H9 (cell line): ENCODE measurements at regions not wholly inside any gene's neighbourhood (a gene's known extent, or its start where the extent isn't known, plus 50 kb on each side); places are given as distances from the start of the nearest gene placed in this dataset.

Source experiments
- DNase-seq: peaks from one replicate; pipeline ENCODE4 v3.0.0-alpha.2; 2017
- H2AFZ ChIP-seq: one replicate; pipeline ENCODE4 v1.6.1; 2013; ENCODE audit warnings: mild to moderate bottlenecking, low read length, control low read depth, moderate library complexity
- H2AK5ac ChIP-seq: 2 replicates; pipeline ENCODE4 v1.6.1; 2013; ENCODE audit warnings: low read length, control low read depth, mixed read lengths; ENCODE audit not compliant: insufficient read length
- H2BK120ac ChIP-seq: one replicate; pipeline ENCODE4 v1.6.1; 2013; ENCODE audit warnings: low read depth, mild to moderate bottlenecking, low read length, control low read depth, inconsistent platforms; ENCODE audit not compliant: poor library complexity, severe bottlenecking
- H2BK12ac ChIP-seq: 2 replicates; pipeline ENCODE4 v1.6.1; 2013; ENCODE audit warnings: low read length, control low read depth, mixed read lengths, low read depth; ENCODE audit not compliant: insufficient read length
- H2BK15ac ChIP-seq: 2 replicates; pipeline ENCODE4 v1.6.1; 2013; ENCODE audit warnings: low read depth, low read length, control low read depth
- H2BK20ac ChIP-seq: one replicate; pipeline ENCODE4 v1.6.1; 2013; ENCODE audit warnings: low read depth, mild to moderate bottlenecking, low read length, control low read depth, inconsistent platforms; ENCODE audit not compliant: poor library complexity, severe bottlenecking
- H2BK5ac ChIP-seq: 2 replicates; pipeline ENCODE4 v1.6.1; 2013; ENCODE audit warnings: low read length, control low read depth, mixed read lengths; ENCODE audit not compliant: insufficient read length
- H3K14ac ChIP-seq: 2 replicates; pipeline ENCODE4 v1.6.1; 2013; ENCODE audit warnings: low read length, control low read depth; ENCODE audit not compliant: insufficient read depth
- H3K18ac ChIP-seq: 2 replicates; pipeline ENCODE4 v1.6.1; 2013; ENCODE audit warnings: low read depth, mild to moderate bottlenecking, mixed read lengths, low read length, control low read depth; ENCODE audit not compliant: insufficient read length
- H3K23ac ChIP-seq: 2 replicates; pipeline ENCODE4 v1.6.1; 2013; ENCODE audit warnings: low read length, control low read depth, mixed read lengths, low read depth; ENCODE audit not compliant: insufficient read length
- H3K23me2 ChIP-seq: 2 replicates; pipeline ENCODE4 v1.6.1; 2013; ENCODE audit warnings: low read depth, mild to moderate bottlenecking, mixed read lengths, low read length, control low read depth; ENCODE audit not compliant: insufficient read length, poor library complexity, severe bottlenecking
- H3K27ac ChIP-seq: 2 replicates; pipeline ENCODE4 v1.5.1; 2013; ENCODE audit warnings: low read length, control low read depth, mixed read lengths, low read depth; ENCODE audit not compliant: insufficient read length
- H3K27me3 ChIP-seq: 2 replicates; pipeline ENCODE4 v1.6.1; 2013; ENCODE audit warnings: low read length, control low read depth, inconsistent platforms; ENCODE audit not compliant: insufficient read depth
- H3K4ac ChIP-seq: 2 replicates; pipeline ENCODE4 v1.6.1; 2013; ENCODE audit warnings: low read depth, mild to moderate bottlenecking, control low read depth, inconsistent platforms, low read length, moderate library complexity
- H3K4me1 ChIP-seq: 2 replicates; pipeline ENCODE4 v1.6.1; 2013; ENCODE audit warnings: low read length, control low read depth, inconsistent platforms; ENCODE audit not compliant: insufficient read depth
- H3K4me2 ChIP-seq: 2 replicates; pipeline ENCODE4 v1.6.1; 2013; ENCODE audit warnings: low read length, control low read depth, mixed read lengths; ENCODE audit not compliant: insufficient read length, insufficient read depth
- H3K56ac ChIP-seq: 2 replicates; pipeline ENCODE4 v1.6.1; 2013; ENCODE audit warnings: low read depth, mild to moderate bottlenecking, mixed read lengths, low read length, control low read depth; ENCODE audit not compliant: insufficient read length
- H3K79me1 ChIP-seq: 2 replicates; pipeline ENCODE4 v1.6.1; 2013; ENCODE audit warnings: low read depth, mild to moderate bottlenecking, moderate library complexity, low read length, control low read depth, inconsistent platforms; ENCODE audit not compliant: insufficient read depth, poor library complexity, severe bottlenecking
- H3K79me2 ChIP-seq: 2 replicates; pipeline ENCODE4 v1.6.1; 2013; ENCODE audit warnings: low read length, control low read depth, inconsistent platforms; ENCODE audit not compliant: insufficient read depth
- H3K9ac ChIP-seq: 2 replicates; pipeline ENCODE4 v1.6.1; 2013; ENCODE audit warnings: low read length, control low read depth, mixed read lengths; ENCODE audit not compliant: insufficient read length; ENCODE audit errors: extremely low read depth
- H3K9me3 ChIP-seq: one replicate; pipeline ENCODE4 v1.6.1; 2013; ENCODE audit warnings: low read depth, low read length, inconsistent platforms; ENCODE audit not compliant: control insufficient read depth
- H3T11ph ChIP-seq: one replicate; pipeline ENCODE4 v1.6.1; 2013; ENCODE audit warnings: mild to moderate bottlenecking, low read length, control low read depth, inconsistent platforms
- H4K20me1 ChIP-seq: one replicate; pipeline ENCODE4 v1.6.1; 2013; ENCODE audit not compliant: control insufficient read depth, insufficient read length, insufficient read depth
- H4K5ac ChIP-seq: 2 replicates; pipeline ENCODE4 v1.6.1; 2013; ENCODE audit warnings: low read depth, mild to moderate bottlenecking, mixed read lengths, low read length, control low read depth; ENCODE audit not compliant: insufficient read length
- H4K8ac ChIP-seq: replicated peaks from 2 replicates; pipeline ENCODE4 v1.6.1; 2013; ENCODE audit warnings: low read length, control low read depth, mixed read lengths, low read depth; ENCODE audit not compliant: insufficient read length
- H4K91ac ChIP-seq: 2 replicates; pipeline ENCODE4 v1.6.1; 2013; ENCODE audit warnings: low read depth, mild to moderate bottlenecking, moderate library complexity, mixed read lengths, low read length, control low read depth; ENCODE audit not compliant: insufficient read length
- H3K27ac Mint-ChIP-seq, 3 experiments: 2 replicates in 2 of 3; 3 replicates in 1 of 3; pipeline ENCODE4 v1.8.0; 2020 to 2021; ENCODE audit warnings: mixed read lengths in 3 of 3, mild to moderate bottlenecking in 1 of 3, moderate library complexity in 1 of 3
- H3K27me3 Mint-ChIP-seq: 2 replicates; pipeline ENCODE4 v1.8.0; 2021; ENCODE audit warnings: low read depth, mild to moderate bottlenecking, moderate library complexity, mixed read lengths
- H3K36me3 Mint-ChIP-seq, 3 experiments: 2 replicates in 2 of 3; 3 replicates in 1 of 3; pipeline ENCODE4 v1.8.0; 2020 to 2021; ENCODE audit warnings: low read depth in 3 of 3, mixed read lengths in 3 of 3; ENCODE audit not compliant: insufficient read depth in 1 of 3
- H3K4me1 Mint-ChIP-seq, 2 experiments: 2 replicates each; pipeline ENCODE4 v1.8.0; 2020; ENCODE audit warnings: mixed read lengths in 2 of 2
- H3K4me3 Mint-ChIP-seq, 2 experiments: 2 replicates in 1 of 2; 3 replicates in 1 of 2; pipeline ENCODE4 v1.8.0; 2020 to 2021; ENCODE audit warnings: mild to moderate bottlenecking in 2 of 2, mixed read lengths in 2 of 2, moderate library complexity in 1 of 2
- H3K9me3 Mint-ChIP-seq, 2 experiments: 2 replicates in 1 of 2; 3 replicates in 1 of 2; pipeline ENCODE4 v1.8.0; 2020; ENCODE audit warnings: mild to moderate bottlenecking in 2 of 2, mixed read lengths in 2 of 2, moderate library complexity in 1 of 2
- WGBS: extraction: QIAGEN DNeasy Blood & Tissue Kit; methylation state at CpG from one replicate; pipeline ENCODE4 v1.1.7; 2013; ENCODE audit warnings: missing lambda C conversion rate, low lambda C conversion rate, mixed read lengths; ENCODE audit not compliant: insufficient read length; ENCODE audit errors: extremely low coverage; 5-methylcytosine and 5-hydroxymethylcytosine counted together
- TF ChIP-seq, protein P1 (sequence below): fragments of 200-600 bp; sonication (generic); conservative IDR thresholded peaks from 3 replicates; pipeline ENCODE4 v1.8.0; 2021; ENCODE audit warnings: antibody characterized with exemption, mild to moderate bottlenecking

DNA sequence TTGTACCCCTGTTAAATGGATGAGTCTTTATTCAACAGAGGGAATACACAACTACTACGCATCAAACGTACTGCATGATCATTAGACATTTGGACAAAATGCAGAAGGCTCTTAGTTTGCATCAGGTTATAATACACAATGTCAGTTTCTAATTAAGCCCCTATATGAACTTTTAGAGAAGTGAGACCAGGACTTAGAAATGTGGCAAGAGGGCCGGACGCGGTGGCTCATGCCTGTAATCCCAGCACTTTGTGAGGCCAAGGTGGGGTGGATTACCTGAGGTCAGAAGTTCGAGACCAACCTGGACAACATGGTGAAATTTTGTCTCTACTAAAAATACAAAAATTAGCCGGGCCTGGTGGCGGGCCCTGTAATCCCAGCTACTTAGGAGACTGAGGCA lies 76.3 kb upstream of the MGMT start:
- Histone ChIP-seq H3K56ac (no peak overlapping the region), H2BK15ac (no peak overlapping the region), H3K23ac (no peak overlapping the region), H3K79me2 (no peaks in the 10 kb centered on the region), H3K18ac (no peak overlapping the region), H3K9ac (no peak overlapping the region), H2BK5ac (no peak overlapping the region), H4K20me1 (no peaks in the 10 kb centered on the region), H3K23me2 (no peaks in the 10 kb centered on the region), H3K9me3 (no peaks in the 10 kb centered on the region), H3T11ph (no peak overlapping the region), H4K5ac (no peak overlapping the region), H3K4me2 (no peak overlapping the region), H2BK120ac (no peak overlapping the region), H3K4ac (no peak overlapping the region), H3K27me3 (no peaks in the 10 kb centered on the region), H2BK12ac (no peak overlapping the region), H3K4me1 (no peaks in the 10 kb centered on the region), H3K27ac (no peak overlapping the region), H4K8ac (no peak overlapping the region), H3K14ac (no peak overlapping the region), H2AK5ac (no peak overlapping the region), H3K79me1 (no peaks in the 10 kb centered on the region), H2BK20ac (no peak overlapping the region), H2AFZ (no peak overlapping the region), H4K91ac (no peak overlapping the region)
- TF ChIP-seq, protein P1, sequence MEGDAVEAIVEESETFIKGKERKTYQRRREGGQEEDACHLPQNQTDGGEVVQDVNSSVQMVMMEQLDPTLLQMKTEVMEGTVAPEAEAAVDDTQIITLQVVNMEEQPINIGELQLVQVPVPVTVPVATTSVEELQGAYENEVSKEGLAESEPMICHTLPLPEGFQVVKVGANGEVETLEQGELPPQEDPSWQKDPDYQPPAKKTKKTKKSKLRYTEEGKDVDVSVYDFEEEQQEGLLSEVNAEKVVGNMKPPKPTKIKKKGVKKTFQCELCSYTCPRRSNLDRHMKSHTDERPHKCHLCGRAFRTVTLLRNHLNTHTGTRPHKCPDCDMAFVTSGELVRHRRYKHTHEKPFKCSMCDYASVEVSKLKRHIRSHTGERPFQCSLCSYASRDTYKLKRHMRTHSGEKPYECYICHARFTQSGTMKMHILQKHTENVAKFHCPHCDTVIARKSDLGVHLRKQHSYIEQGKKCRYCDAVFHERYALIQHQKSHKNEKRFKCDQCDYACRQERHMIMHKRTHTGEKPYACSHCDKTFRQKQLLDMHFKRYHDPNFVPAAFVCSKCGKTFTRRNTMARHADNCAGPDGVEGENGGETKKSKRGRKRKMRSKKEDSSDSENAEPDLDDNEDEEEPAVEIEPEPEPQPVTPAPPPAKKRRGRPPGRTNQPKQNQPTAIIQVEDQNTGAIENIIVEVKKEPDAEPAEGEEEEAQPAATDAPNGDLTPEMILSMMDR: no peak
- no peaks in the 10 kb centered on the region for H3K9me3 Mint-ChIP-seq
- no peak overlapping the region for H3K27ac Mint-ChIP-seq
- H3K36me3 Mint-ChIP-seq: no peaks in the 10 kb centered on the region
- no peak overlapping the region for H3K4me3 Mint-ChIP-seq
- no peaks in the 10 kb centered on the region; the same call in none of the 2 replicates for H3K27me3 Mint-ChIP-seq
- DNase-seq: no peak
- WGBS: no CpG with 5 or more reads among the region's 8 CpGs
- peaks cover 7 to 8% of the 10 kb centered on the region in 2 experiments for H3K4me1 Mint-ChIP-seq
